ENCODE measurements at regions not wholly inside any gene's neighbourhood (a gene's known extent, or its start where the extent isn't known, plus 50 kb on each side); places are given as distances from the start of the nearest gene placed in this dataset.

GRCh38 chr14:89648510-89648909 lies 231.5 kb upstream of the FOXN3 start:
- no peaks in the 10 kb centered on the region for H3K9me3 ChIP-seq (ENCODE audit: control insufficient read depth, low read depth, low read length)
- no peaks in the 10 kb centered on the region for H3K27me3 ChIP-seq (ENCODE audit: control insufficient read depth, insufficient read depth, low read length)
- H3K4me1 ChIP-seq (ENCODE audit: control insufficient read depth, insufficient read depth, low read length) = no peaks in the 10 kb centered on the region
- no peak overlapping the region for H3K27ac ChIP-seq (ENCODE audit: low read length)
- peak in 1 of 2 donors; percentile 42 for DNase-seq
- no peak overlapping the region for H3K4me3 ChIP-seq (ENCODE audit: low read length)
- H3K36me3 ChIP-seq (ENCODE audit: control insufficient read depth, insufficient read depth, low read length) = no peaks in the 10 kb centered on the region
- no CpG with 5 or more reads among the region's 3 CpGs for WGBS (ENCODE audit: insufficient coverage, low lambda C conversion rate)

GRCh38 chr14:89646971-89647370 lies 229.9 kb upstream of the FOXN3 start:
- no peaks in the 10 kb centered on the region for H3K9me3 ChIP-seq (ENCODE audit: control insufficient read depth, low read depth, low read length)
- peaks cover 1% of the 10 kb centered on the region for H3K4me1 ChIP-seq (ENCODE audit: control insufficient read depth, insufficient read depth, low read length)
- WGBS (ENCODE audit: insufficient coverage, low lambda C conversion rate) = 100% methylated on average over 1 of the region's 1 CpG
- H3K36me3 ChIP-seq (ENCODE audit: control insufficient read depth, insufficient read depth, low read length) = no peaks in the 10 kb centered on the region
- no peak overlapping the region for H3K27ac ChIP-seq (ENCODE audit: low read length)
- no peak overlapping the region for H3K4me3 ChIP-seq (ENCODE audit: low read length)
- no peaks in the 10 kb centered on the region for H3K27me3 ChIP-seq (ENCODE audit: control insufficient read depth, insufficient read depth, low read length)
- DNase-seq = no peak

GRCh38 chr14:89644641-89645040 lies 227.6 kb upstream of the FOXN3 start:
- Histone ChIP-seq H3K4me1 (ENCODE audit: control insufficient read depth, insufficient read depth, low read length) (peaks cover 11% of the 10 kb centered on the region), H3K27me3 (ENCODE audit: control insufficient read depth, insufficient read depth, low read length) (no peaks in the 10 kb centered on the region), H3K36me3 (ENCODE audit: control insufficient read depth, insufficient read depth, low read length) (no peaks in the 10 kb centered on the region), H3K4me3 (ENCODE audit: low read length) (no peak overlapping the region), H3K9me3 (ENCODE audit: control insufficient read depth, low read depth, low read length) (no peaks in the 10 kb centered on the region), H3K27ac (ENCODE audit: low read length) (no peak overlapping the region)
- WGBS (ENCODE audit: insufficient coverage, low lambda C conversion rate) = 70% methylated on average over 3 of the region's 4 CpGs
- DNase-seq = no peak

- H3K4me1 ChIP-seq (ENCODE audit: control insufficient read depth, insufficient read depth, low read length) = peaks cover 11% of the 10 kb centered on the region
- H3K9me3 ChIP-seq (ENCODE audit: control insufficient read depth, low read depth, low read length) = peaks cover 4% of the 10 kb centered on the region
- H3K27ac ChIP-seq (ENCODE audit: low read length) = peak overlapping the region; percentile 83
- peak; percentile 64 to 86 for DNase-seq
- H3K36me3 ChIP-seq (ENCODE audit: control insufficient read depth, insufficient read depth, low read length) = no peaks in the 10 kb centered on the region
- H3K27me3 ChIP-seq (ENCODE audit: control insufficient read depth, insufficient read depth, low read length) = no peaks in the 10 kb centered on the region
- 32% methylated on average over 3 of the region's 8 CpGs for WGBS (ENCODE audit: insufficient coverage, low lambda C conversion rate)
- peak overlapping the region; percentile 18 for H3K4me3 ChIP-seq (ENCODE audit: low read length)
These were observed 224.6 kb upstream of the FOXN3 start for GRCh38 chr14:89641495-89642175.

GRCh38 chr14:89640141-89640540 lies 223.1 kb upstream of the FOXN3 start:
- H3K36me3 ChIP-seq (ENCODE audit: control insufficient read depth, insufficient read depth, low read length) = no peaks in the 10 kb centered on the region
- no peak for DNase-seq
- peaks cover 4% of the 10 kb centered on the region for H3K9me3 ChIP-seq (ENCODE audit: control insufficient read depth, low read depth, low read length)
- WGBS (ENCODE audit: insufficient coverage, low lambda C conversion rate) = 69% methylated on average over 2 of the region's 2 CpGs
- no peaks in the 10 kb centered on the region for H3K27me3 ChIP-seq (ENCODE audit: control insufficient read depth, insufficient read depth, low read length)
- H3K4me3 ChIP-seq (ENCODE audit: low read length) = no peak overlapping the region
- peaks cover 11% of the 10 kb centered on the region for H3K4me1 ChIP-seq (ENCODE audit: control insufficient read depth, insufficient read depth, low read length)
- no peak overlapping the region for H3K27ac ChIP-seq (ENCODE audit: low read length)

- no peak for DNase-seq
- Histone ChIP-seq H3K36me3 (ENCODE audit: control insufficient read depth, insufficient read depth, low read length) (no peaks in the 10 kb centered on the region), H3K27me3 (ENCODE audit: control insufficient read depth, insufficient read depth, low read length) (no peaks in the 10 kb centered on the region), H3K4me3 (ENCODE audit: low read length) (no peak overlapping the region), H3K9me3 (ENCODE audit: control insufficient read depth, low read depth, low read length) (peaks cover 4% of the 10 kb centered on the region), H3K4me1 (ENCODE audit: control insufficient read depth, insufficient read depth, low read length) (peaks cover 11% of the 10 kb centered on the region), H3K27ac (ENCODE audit: low read length) (no peak overlapping the region)
- no CpG with 5 or more reads among the region's 1 CpG for WGBS (ENCODE audit: insufficient coverage, low lambda C conversion rate)
These were observed 222.7 kb upstream of the FOXN3 start for GRCh38 chr14:89639687-89640086.

- H3K9me3 ChIP-seq (ENCODE audit: control insufficient read depth, low read depth, low read length) = peaks cover 4% of the 10 kb centered on the region
- no peak overlapping the region for H3K27ac ChIP-seq (ENCODE audit: low read length)
- H3K27me3 ChIP-seq (ENCODE audit: control insufficient read depth, insufficient read depth, low read length) = no peaks in the 10 kb centered on the region
- H3K36me3 ChIP-seq (ENCODE audit: control insufficient read depth, insufficient read depth, low read length) = no peaks in the 10 kb centered on the region
- peaks cover 15% of the 10 kb centered on the region for H3K4me1 ChIP-seq (ENCODE audit: control insufficient read depth, insufficient read depth, low read length)
- WGBS (ENCODE audit: insufficient coverage, low lambda C conversion rate) = 86% methylated on average over 4 of the region's 4 CpGs
- no peak overlapping the region for H3K4me3 ChIP-seq (ENCODE audit: low read length)
- DNase-seq = no peak
These were observed 221.9 kb upstream of the FOXN3 start for GRCh38 chr14:89638891-89639290.

GRCh38 chr14:89637581-89637980 lies 220.5 kb upstream of the FOXN3 start:
- WGBS (ENCODE audit: insufficient coverage, low lambda C conversion rate) = no CpG with 5 or more reads among the region's 2 CpGs
- Histone ChIP-seq H3K27me3 (ENCODE audit: control insufficient read depth, insufficient read depth, low read length) (no peaks in the 10 kb centered on the region), H3K4me1 (ENCODE audit: control insufficient read depth, insufficient read depth, low read length) (peaks cover 16% of the 10 kb centered on the region), H3K9me3 (ENCODE audit: control insufficient read depth, low read depth, low read length) (peaks cover 4% of the 10 kb centered on the region), H3K27ac (ENCODE audit: low read length) (no peak overlapping the region), H3K36me3 (ENCODE audit: control insufficient read depth, insufficient read depth, low read length) (no peaks in the 10 kb centered on the region), H3K4me3 (ENCODE audit: low read length) (no peak overlapping the region)
- DNase-seq = no peak

- Histone ChIP-seq H3K4me3 (ENCODE audit: low read length) (no peak overlapping the region), H3K4me1 (ENCODE audit: control insufficient read depth, insufficient read depth, low read length) (peaks cover 4% of the 10 kb centered on the region), H3K27me3 (ENCODE audit: control insufficient read depth, insufficient read depth, low read length) (no peaks in the 10 kb centered on the region), H3K27ac (ENCODE audit: low read length) (no peak overlapping the region), H3K9me3 (ENCODE audit: control insufficient read depth, low read depth, low read length) (peaks cover 4% of the 10 kb centered on the region), H3K36me3 (ENCODE audit: control insufficient read depth, insufficient read depth, low read length) (no peaks in the 10 kb centered on the region)
- DNase-seq = no peak
- WGBS (ENCODE audit: insufficient coverage, low lambda C conversion rate) = 88% methylated on average over 7 of the region's 8 CpGs
These were observed 218.6 kb upstream of the FOXN3 start for GRCh38 chr14:89635615-89636014.

GRCh38 chr14:89634037-89634436 lies 217.0 kb upstream of the FOXN3 start:
- H3K9me3 ChIP-seq (ENCODE audit: control insufficient read depth, low read depth, low read length) = no peaks in the 10 kb centered on the region
- H3K36me3 ChIP-seq (ENCODE audit: control insufficient read depth, insufficient read depth, low read length) = no peaks in the 10 kb centered on the region
- DNase-seq = peak in 1 of 2 donors; percentile 41
- peaks cover 4% of the 10 kb centered on the region for H3K4me1 ChIP-seq (ENCODE audit: control insufficient read depth, insufficient read depth, low read length)
- no peak overlapping the region for H3K4me3 ChIP-seq (ENCODE audit: low read length)
- WGBS (ENCODE audit: insufficient coverage, low lambda C conversion rate) = 20% methylated on average over 1 of the region's 1 CpG
- H3K27me3 ChIP-seq (ENCODE audit: control insufficient read depth, insufficient read depth, low read length) = no peaks in the 10 kb centered on the region
- no peak overlapping the region for H3K27ac ChIP-seq (ENCODE audit: low read length)

All from large intestine (tissue), 3 donors.